GM18517 (cell line): ENCODE measurements at regions not wholly inside any gene's neighbourhood (a gene's known extent, or its start where the extent isn't known, plus 50 kb on each side); places are given as distances from the start of the nearest gene placed in this dataset.

Source experiments
- ATAC-seq: cut with Tn5 transposase; IDR thresholded peaks from one replicate; pipeline ENCODE4 v1.9.1; 2021; ENCODE audit warnings: mild to moderate bottlenecking, moderate library complexity; ENCODE audit not compliant: unreplicated experiment

GRCh38 chr4:115850799-115851509 is 737.5 kb upstream of the NDST4 start:
- peak; percentile 53 for ATAC-seq

- ATAC-seq = no peak
These were observed 730.8 kb upstream of the NDST4 start for GRCh38 chr4:115844180-115844579.

GRCh38 chr4:115841871-115842270 is 728.5 kb upstream of the NDST4 start:
- no peak for ATAC-seq

- ATAC-seq = no peak
These were observed 721.0 kb upstream of the NDST4 start for GRCh38 chr4:115834441-115834840.

GRCh38 chr4:115824630-115825029 is 711.2 kb upstream of the NDST4 start:
- no peak for ATAC-seq

- ATAC-seq = no peak
These were observed 690.4 kb upstream of the NDST4 start for GRCh38 chr4:115803825-115804224.

GRCh38 chr4:115790812-115791211 is 677.4 kb upstream of the NDST4 start:
- ATAC-seq = no peak

GRCh38 chr4:115781528-115782146 is 668.2 kb upstream of the NDST4 start:
- no peak for ATAC-seq

- ATAC-seq = peak; percentile 73
These were observed 667.4 kb upstream of the NDST4 start for GRCh38 chr4:115780835-115781234.

GRCh38 chr4:115780268-115780667 is 666.8 kb upstream of the NDST4 start:
- no peak for ATAC-seq

- ATAC-seq = no peak
These were observed 656.7 kb upstream of the NDST4 start for GRCh38 chr4:115770046-115770543.

- ATAC-seq = no peak
These were observed 656.0 kb upstream of the NDST4 start for GRCh38 chr4:115769396-115769795.

- no peak for ATAC-seq
These were observed 649.6 kb upstream of the NDST4 start for GRCh38 chr4:115763051-115763450.

GRCh38 chr4:115759231-115759630 is 645.8 kb upstream of the NDST4 start:
- ATAC-seq = no peak

- no peak for ATAC-seq
These were observed 636.0 kb upstream of the NDST4 start for GRCh38 chr4:115749404-115749803.

- ATAC-seq = no peak
These were observed 627.4 kb upstream of the NDST4 start for GRCh38 chr4:115740806-115741205.

- ATAC-seq = no peak
These were observed 616.4 kb upstream of the NDST4 start for GRCh38 chr4:115729739-115730266.

- ATAC-seq = no peak
These were observed 610.2 kb upstream of the NDST4 start for GRCh38 chr4:115723621-115724020.

- ATAC-seq = no peak
These were observed 607.2 kb upstream of the NDST4 start for GRCh38 chr4:115720611-115721010.

- ATAC-seq = no peak
These were observed 598.2 kb upstream of the NDST4 start for GRCh38 chr4:115711575-115711974.

GRCh38 chr4:115688961-115689360 is 575.5 kb upstream of the NDST4 start:
- ATAC-seq = no peak

- no peak for ATAC-seq
These were observed 573.8 kb upstream of the NDST4 start for GRCh38 chr4:115687052-115687755.
